HepG2 (cell line): ENCODE measurements at regions not wholly inside any gene's neighbourhood (a gene's known extent, or its start where the extent isn't known, plus 50 kb on each side); places are given as distances from the start of the nearest gene placed in this dataset.

Source experiments
- MEIS1 ChIP-seq: sonication (generic); formaldehyde crosslinking; IDR thresholded peaks from 2 replicates; pipeline ENCODE4 v1.9.0; 2021; ENCODE audit warnings: mild to moderate bottlenecking, missing genetic modification reagents, moderate library complexity, borderline replicate concordance
- TBX2 ChIP-seq: sonication (generic); formaldehyde crosslinking; IDR thresholded peaks from 2 replicates; pipeline ENCODE4 v1.5.0; 2020; ENCODE audit warnings: missing genetic modification reagents, mild to moderate bottlenecking, borderline replicate concordance
- TRIM22 ChIP-seq: fragments of 450-650 bp; IDR thresholded peaks from 2 replicates; pipeline ENCODE4 v1.6.1; 2017
- ZBED4 ChIP-seq: sonication (generic); formaldehyde crosslinking; IDR thresholded peaks from 2 replicates; pipeline ENCODE4 v1.4.0; 2020; ENCODE audit warnings: missing genetic modification reagents, borderline replicate concordance
- ZNF143 ChIP-seq: sonication (generic); formaldehyde crosslinking; IDR thresholded peaks from 2 replicates; pipeline ENCODE4 v1.4.0; 2020; ENCODE audit warnings: missing genetic modification reagents
- ZNF224 ChIP-seq: sonication (generic); formaldehyde crosslinking; IDR thresholded peaks from 2 replicates; pipeline ENCODE4 v1.5.0; 2020; ENCODE audit warnings: mild to moderate bottlenecking, missing genetic modification reagents
- ZNF770 ChIP-seq: sonication (generic); formaldehyde crosslinking; IDR thresholded peaks from 2 replicates; pipeline ENCODE4 v1.5.0; 2020; ENCODE audit warnings: mild to moderate bottlenecking, missing genetic modification reagents
- TF ChIP-seq, protein P1 (sequence below): sonication (generic); formaldehyde crosslinking; IDR thresholded peaks from 2 replicates; pipeline ENCODE4 v1.5.0; 2020; ENCODE audit warnings: mild to moderate bottlenecking, missing genetic modification reagents, moderate library complexity

DNA sequence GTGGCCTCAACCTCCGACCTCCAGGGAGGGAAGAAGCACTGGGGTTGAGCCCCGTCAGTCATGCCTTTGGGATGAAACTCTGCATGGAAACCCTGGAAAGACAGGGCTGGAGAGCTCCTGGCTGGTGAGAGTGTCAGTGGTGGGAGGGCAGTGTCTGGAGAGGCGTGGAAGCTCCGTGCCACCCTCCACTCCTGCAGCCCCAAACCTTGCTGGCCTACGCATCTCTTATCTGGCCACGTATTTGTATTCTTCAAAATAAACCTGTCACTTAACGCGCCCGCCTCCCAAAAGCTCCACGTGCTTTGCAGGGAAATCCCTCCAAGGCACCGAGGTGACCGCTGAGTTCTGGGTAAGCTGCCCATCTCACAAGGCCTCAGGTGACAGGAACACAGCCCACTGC is 84.3 kb downstream of the TEX29 start:
- TF ChIP-seq ZBED4 (CRISPR knock-in tag) = no peak
- no peak for TF ChIP-seq TBX2 (CRISPR knock-in tag)
- TF ChIP-seq, protein P1, sequence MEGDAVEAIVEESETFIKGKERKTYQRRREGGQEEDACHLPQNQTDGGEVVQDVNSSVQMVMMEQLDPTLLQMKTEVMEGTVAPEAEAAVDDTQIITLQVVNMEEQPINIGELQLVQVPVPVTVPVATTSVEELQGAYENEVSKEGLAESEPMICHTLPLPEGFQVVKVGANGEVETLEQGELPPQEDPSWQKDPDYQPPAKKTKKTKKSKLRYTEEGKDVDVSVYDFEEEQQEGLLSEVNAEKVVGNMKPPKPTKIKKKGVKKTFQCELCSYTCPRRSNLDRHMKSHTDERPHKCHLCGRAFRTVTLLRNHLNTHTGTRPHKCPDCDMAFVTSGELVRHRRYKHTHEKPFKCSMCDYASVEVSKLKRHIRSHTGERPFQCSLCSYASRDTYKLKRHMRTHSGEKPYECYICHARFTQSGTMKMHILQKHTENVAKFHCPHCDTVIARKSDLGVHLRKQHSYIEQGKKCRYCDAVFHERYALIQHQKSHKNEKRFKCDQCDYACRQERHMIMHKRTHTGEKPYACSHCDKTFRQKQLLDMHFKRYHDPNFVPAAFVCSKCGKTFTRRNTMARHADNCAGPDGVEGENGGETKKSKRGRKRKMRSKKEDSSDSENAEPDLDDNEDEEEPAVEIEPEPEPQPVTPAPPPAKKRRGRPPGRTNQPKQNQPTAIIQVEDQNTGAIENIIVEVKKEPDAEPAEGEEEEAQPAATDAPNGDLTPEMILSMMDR (CRISPR knock-in tag) = no peak
- TF ChIP-seq ZNF224 (CRISPR knock-in tag) = no peak
- no peak for TF ChIP-seq TRIM22
- no peak for TF ChIP-seq MEIS1 (CRISPR knock-in tag)
- TF ChIP-seq ZNF770 (CRISPR knock-in tag) = no peak
- no peak for TF ChIP-seq ZNF143 (CRISPR knock-in tag)
